ENCODE measurements at regions not wholly inside any gene's neighbourhood (a gene's known extent, or its start where the extent isn't known, plus 50 kb on each side); places are given as distances from the start of the nearest gene placed in this dataset.

- 76 to 90% methylated on average over 2 to 9 of the region's 9 CpGs for WGBS, 2 donors (ENCODE audit: low coverage in 1 of 2)
- H3K27ac ChIP-seq: no peak overlapping the region
- no peaks in the 10 kb centered on the region for H3K9me3 ChIP-seq
- DNase-seq: no peak
- TF ChIP-seq POLR2AphosphoS5 (IDR thresholded peaks at IDR 0.05) (no peak), EP300 (IDR thresholded peaks at IDR 0.05; ENCODE audit: low read depth) (no peak), POLR2A (IDR thresholded peaks at IDR 0.05) (no peak), CTCF (IDR thresholded peaks at IDR 0.05) (no peak)
- H3K4me1 ChIP-seq: no peaks in the 10 kb centered on the region
- intact Hi-C loops (cut with DNase I; ENCODE audit: low total_unique reads) (no loop called here), in situ Hi-C loops (cut with MboI; ENCODE audit: low pct_ligation_motif_present in 1 of 4, low pct_unique_long_range_greater_than_20kb in 1 of 4, low sequenced_read_pairs in 3 of 4) (no loop called here)
- H3K4me3 ChIP-seq: no peak overlapping the region
- H3K27me3 ChIP-seq: no peaks in the 10 kb centered on the region
- H3K36me3 ChIP-seq: no peaks in the 10 kb centered on the region
These were observed 284.6 kb upstream of the ZFP64 start for GRCh38 chr20:52476074-52476750.

GRCh38 chr20:52473186-52473585 lies 281.6 kb upstream of the ZFP64 start:
- TF ChIP-seq POLR2AphosphoS5 (IDR thresholded peaks at IDR 0.05) (no peak), POLR2A (IDR thresholded peaks at IDR 0.05) (no peak), EP300 (IDR thresholded peaks at IDR 0.05; ENCODE audit: low read depth) (no peak), CTCF (IDR thresholded peaks at IDR 0.05) (no peak)
- intact Hi-C loops (cut with DNase I; ENCODE audit: low total_unique reads): no loop called here
- WGBS, 2 donors (ENCODE audit: low coverage in 1 of 2): 60 to 81% methylated on average over 2 to 3 of the region's 3 CpGs

GRCh38 chr20:52470561-52470960 lies 279.0 kb upstream of the ZFP64 start:
- in situ Hi-C loops (cut with MboI; ENCODE audit: low pct_ligation_motif_present in 1 of 4, low pct_unique_long_range_greater_than_20kb in 1 of 4, low sequenced_read_pairs in 3 of 4) (no loop called here), intact Hi-C loops (cut with DNase I; ENCODE audit: low total_unique reads) (no loop called here)
- Histone ChIP-seq H3K4me3 (no peak overlapping the region), H3K27ac (no peak overlapping the region), H3K4me1 (no peaks in the 10 kb centered on the region), H3K36me3 (no peaks in the 10 kb centered on the region), H3K27me3 (no peaks in the 10 kb centered on the region), H3K9me3 (no peaks in the 10 kb centered on the region)
- DNase-seq: no peak
- TF ChIP-seq EP300 (IDR thresholded peaks at IDR 0.05; ENCODE audit: low read depth) (no peak), POLR2A (IDR thresholded peaks at IDR 0.05) (no peak), CTCF (IDR thresholded peaks at IDR 0.05) (no peak), POLR2AphosphoS5 (IDR thresholded peaks at IDR 0.05) (no peak)

More at GRCh38 chr20:52473186-52473585, 281.6 kb upstream of the ZFP64 start:
- H3K27me3 ChIP-seq: no peaks in the 10 kb centered on the region
- no peaks in the 10 kb centered on the region for H3K9me3 ChIP-seq
- in situ Hi-C loops (cut with MboI; ENCODE audit: low pct_ligation_motif_present in 1 of 4, low pct_unique_long_range_greater_than_20kb in 1 of 4, low sequenced_read_pairs in 3 of 4): no loop called here
- no peaks in the 10 kb centered on the region for H3K4me1 ChIP-seq
- no peak overlapping the region for H3K27ac ChIP-seq
- H3K4me3 ChIP-seq: no peak overlapping the region
- DNase-seq: no peak
- H3K36me3 ChIP-seq: no peaks in the 10 kb centered on the region

- Histone ChIP-seq H3K36me3 (no peaks in the 10 kb centered on the region), H3K9me3 (no peaks in the 10 kb centered on the region), H3K4me3 (no peak overlapping the region), H3K4me1 (no peaks in the 10 kb centered on the region), H3K27me3 (no peaks in the 10 kb centered on the region), H3K27ac (no peak overlapping the region)
- no peak for DNase-seq
- intact Hi-C loops (cut with DNase I; ENCODE audit: low total_unique reads): no loop called here
- no peak for TF ChIP-seq POLR2A (IDR thresholded peaks at IDR 0.05)
- no peak for TF ChIP-seq POLR2AphosphoS5 (IDR thresholded peaks at IDR 0.05)
- TF ChIP-seq EP300 (IDR thresholded peaks at IDR 0.05; ENCODE audit: low read depth): no peak
- 40 to 64% methylated on average over 1 to 9 of the region's 9 CpGs for WGBS, 2 donors (ENCODE audit: low coverage in 1 of 2)
- in situ Hi-C loops (cut with MboI; ENCODE audit: low pct_ligation_motif_present in 1 of 4, low pct_unique_long_range_greater_than_20kb in 1 of 4, low sequenced_read_pairs in 3 of 4): no loop called here
These were observed 277.5 kb upstream of the ZFP64 start for GRCh38 chr20:52469128-52469527.

- 80% methylated on average over 6 of the region's 6 CpGs for WGBS, 2 donors (ENCODE audit: low coverage in 1 of 2)
- DNase-seq: no peak
- no peak for TF ChIP-seq CTCF (IDR thresholded peaks at IDR 0.05)
- no peak for TF ChIP-seq EP300 (IDR thresholded peaks at IDR 0.05; ENCODE audit: low read depth)
- TF ChIP-seq POLR2A (IDR thresholded peaks at IDR 0.05): no peak
- no peak for TF ChIP-seq POLR2AphosphoS5 (IDR thresholded peaks at IDR 0.05)
- H3K4me3 ChIP-seq: no peak overlapping the region
- no peaks in the 10 kb centered on the region for H3K36me3 ChIP-seq
- H3K9me3 ChIP-seq: no peaks in the 10 kb centered on the region
- intact Hi-C loops (cut with DNase I; ENCODE audit: low total_unique reads) (no loop called here), in situ Hi-C loops (cut with MboI; ENCODE audit: low pct_ligation_motif_present in 1 of 4, low pct_unique_long_range_greater_than_20kb in 1 of 4, low sequenced_read_pairs in 3 of 4) (no loop called here)
- H3K4me1 ChIP-seq: no peaks in the 10 kb centered on the region
- H3K27ac ChIP-seq: no peak overlapping the region
- H3K27me3 ChIP-seq: peaks cover 10% of the 10 kb centered on the region
These were observed 274.4 kb upstream of the ZFP64 start for GRCh38 chr20:52465991-52466390.
